Keratinocyte (primary cell): ENCODE measurements at regions not wholly inside any gene's neighbourhood (a gene's known extent, or its start where the extent isn't known, plus 50 kb on each side); places are given as distances from the start of the nearest gene placed in this dataset.

Experiments
- EZH2 ChIP-seq: IDR thresholded peaks from one replicate; pipeline ENCODE4 v1.6.1; 2012; ENCODE audit warnings: inconsistent platforms, mild to moderate bottlenecking, low read length, moderate library complexity
- TF ChIP-seq, protein P1 (sequence below), 3 experiments: IDR thresholded peaks in 1 of 3; conservative IDR thresholded peaks in 1 of 3; optimal IDR thresholded peaks in 1 of 3; 2 replicates in 2 of 3; 3 replicates in 1 of 3; pipeline versions ENCODE3 to v1.5.1; 2011; ENCODE audit warnings: low read length in 3 of 3, mild to moderate bottlenecking in 3 of 3, moderate library complexity in 2 of 3, control low read depth in 1 of 3, inconsistent platforms in 1 of 3; ENCODE audit not compliant: insufficient read depth in 2 of 3; ENCODE audit errors: extremely low read depth in 1 of 3

DNA sequence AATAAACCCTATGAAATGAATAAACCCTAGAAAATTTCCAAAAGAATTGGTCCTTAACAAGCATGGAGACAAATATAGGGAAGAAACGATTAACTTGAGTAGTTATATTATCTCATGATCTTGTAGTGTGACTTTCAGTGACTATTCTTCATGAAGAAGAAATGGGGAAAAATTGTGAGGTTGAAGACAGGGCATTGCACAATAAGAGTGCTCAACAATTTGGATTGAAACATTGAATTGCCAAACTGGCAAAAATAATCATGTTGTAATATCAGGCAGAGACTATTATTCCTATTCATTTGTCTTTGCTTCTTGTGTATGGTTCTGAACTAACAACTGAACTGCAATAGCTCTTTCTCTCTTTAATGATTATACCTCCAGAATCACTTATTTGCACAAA is 605.1 kb downstream of the PCDH7 start:
- TF ChIP-seq, protein P1, sequence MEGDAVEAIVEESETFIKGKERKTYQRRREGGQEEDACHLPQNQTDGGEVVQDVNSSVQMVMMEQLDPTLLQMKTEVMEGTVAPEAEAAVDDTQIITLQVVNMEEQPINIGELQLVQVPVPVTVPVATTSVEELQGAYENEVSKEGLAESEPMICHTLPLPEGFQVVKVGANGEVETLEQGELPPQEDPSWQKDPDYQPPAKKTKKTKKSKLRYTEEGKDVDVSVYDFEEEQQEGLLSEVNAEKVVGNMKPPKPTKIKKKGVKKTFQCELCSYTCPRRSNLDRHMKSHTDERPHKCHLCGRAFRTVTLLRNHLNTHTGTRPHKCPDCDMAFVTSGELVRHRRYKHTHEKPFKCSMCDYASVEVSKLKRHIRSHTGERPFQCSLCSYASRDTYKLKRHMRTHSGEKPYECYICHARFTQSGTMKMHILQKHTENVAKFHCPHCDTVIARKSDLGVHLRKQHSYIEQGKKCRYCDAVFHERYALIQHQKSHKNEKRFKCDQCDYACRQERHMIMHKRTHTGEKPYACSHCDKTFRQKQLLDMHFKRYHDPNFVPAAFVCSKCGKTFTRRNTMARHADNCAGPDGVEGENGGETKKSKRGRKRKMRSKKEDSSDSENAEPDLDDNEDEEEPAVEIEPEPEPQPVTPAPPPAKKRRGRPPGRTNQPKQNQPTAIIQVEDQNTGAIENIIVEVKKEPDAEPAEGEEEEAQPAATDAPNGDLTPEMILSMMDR (optimal IDR thresholded peaks at IDR 0.05 in 1 of 3, IDR thresholded peaks at IDR 0.05 in 1 of 3, conservative IDR thresholded peaks at IDR 0.05 in 1 of 3; ENCODE audit: extremely low read depth in 1 of 3, insufficient read depth in 2 of 3, low read length in 3 of 3), result no peak
- TF ChIP-seq EZH2, result no peak
